WTC11 (cell line): ENCODE measurements at regions not wholly inside any gene's neighbourhood (a gene's known extent, or its start where the extent isn't known, plus 50 kb on each side); places are given as distances from the start of the nearest gene placed in this dataset.
A peak's percentile ranks its signal among the peaks of the same experiment; 100 is the strongest.

ENCODE experiments used
- ATAC-seq: fragments of 200-7000 bp; cut with Tn5 transposase; 2 replicates; pipeline ENCODE4 v1.10.0; 2021; ENCODE audit warnings: mild to moderate bottlenecking, moderate library complexity
- CTCF ChIA-PET: fragments of 300-600 bp; sonication (Branson Sonifier 250); formaldehyde crosslinking; loops from one replicate; lab custom pipeline; 2021; ENCODE audit warnings: antibody characterized with exemption; lab: Charles Lee
- POLR2A ChIA-PET: fragments of 350-600 bp; sonication (Branson Sonifier 250); formaldehyde crosslinking; loops from one replicate; lab custom pipeline; 2021; ENCODE audit warnings: antibody characterized with exemption; lab: Charles Lee
- DNase-seq: peaks from one replicate; pipeline ENCODE4 v3.0.0; 2021; ENCODE audit warnings: low spot score
- H3K27ac Mint-ChIP-seq: 2 replicates; pipeline ENCODE4 v1.8.0; 2021; ENCODE audit warnings: mixed read lengths
- H3K27me3 Mint-ChIP-seq: 2 replicates; pipeline ENCODE4 v1.8.0; 2021; ENCODE audit warnings: low read depth, mild to moderate bottlenecking, moderate library complexity, mixed read lengths
- H3K36me3 Mint-ChIP-seq: 2 replicates; pipeline ENCODE4 v1.8.0; 2021; ENCODE audit warnings: mixed read lengths
- H3K4me1 Mint-ChIP-seq: 2 replicates; pipeline ENCODE4 v1.8.0; 2022; ENCODE audit warnings: mixed read lengths
- H3K4me3 Mint-ChIP-seq: 2 replicates; pipeline ENCODE4 v1.8.0; 2021; ENCODE audit warnings: mild to moderate bottlenecking, moderate library complexity, mixed read lengths
- H3K9me3 Mint-ChIP-seq: 2 replicates; pipeline ENCODE4 v1.8.0; 2021; ENCODE audit warnings: mixed read lengths
- EMX1 ChIP-seq: fragments of 250-450 bp; sonication (Bioruptor Pico); IDR thresholded peaks from 2 replicates; pipeline ENCODE4 v1.8.0; 2021; ENCODE audit warnings: mild to moderate bottlenecking
- FOXK1 ChIP-seq: sonication (generic); formaldehyde crosslinking; IDR thresholded peaks from 2 replicates; pipeline ENCODE4 v1.8.0; 2022; ENCODE audit warnings: mild to moderate bottlenecking, moderate library complexity, missing genetic modification reagents
- MXD4 ChIP-seq: fragments of 250-450 bp; sonication (Bioruptor Pico); IDR thresholded peaks from 2 replicates; pipeline ENCODE4 v1.8.0; 2021; ENCODE audit warnings: mild to moderate bottlenecking, moderate library complexity, borderline replicate concordance
- OVOL2 ChIP-seq: fragments of 250-450 bp; sonication (Bioruptor Pico); IDR thresholded peaks from 2 replicates; pipeline ENCODE4 v1.9.0; 2021; ENCODE audit warnings: mild to moderate bottlenecking, borderline replicate concordance
- RELA ChIP-seq: sonication (generic); formaldehyde crosslinking; IDR thresholded peaks from 2 replicates; pipeline ENCODE4 v1.8.1; 2022; ENCODE audit warnings: missing genetic modification reagents, mild to moderate bottlenecking, borderline replicate concordance
- SMAD3 ChIP-seq: sonication (generic); formaldehyde crosslinking; IDR thresholded peaks from 2 replicates; pipeline ENCODE4 v1.8.0; 2022; ENCODE audit warnings: missing genetic modification reagents, mild to moderate bottlenecking, borderline replicate concordance
- ZNF317 ChIP-seq: sonication (generic); formaldehyde crosslinking; IDR thresholded peaks from 2 replicates; pipeline ENCODE4 v1.8.1; 2023; ENCODE audit warnings: low read depth, mild to moderate bottlenecking, moderate library complexity, missing genetic modification reagents, borderline replicate concordance
- TF ChIP-seq, protein P1 (sequence below): sonication (generic); formaldehyde crosslinking; IDR thresholded peaks from 2 replicates; pipeline ENCODE4 v1.8.0; 2023; ENCODE audit warnings: mild to moderate bottlenecking, missing genetic modification reagents
- TF ChIP-seq, protein P2 (sequence below): sonication (generic); formaldehyde crosslinking; IDR thresholded peaks from 2 replicates; pipeline ENCODE4 v1.8.1; 2023; ENCODE audit warnings: mild to moderate bottlenecking, missing genetic modification reagents, moderate library complexity
- TF ChIP-seq, protein P3 (sequence below): sonication (generic); formaldehyde crosslinking; IDR thresholded peaks from 2 replicates; pipeline ENCODE4 v1.8.1; 2022; ENCODE audit warnings: mild to moderate bottlenecking, moderate library complexity, missing genetic modification reagents
- TF ChIP-seq, protein P4 (sequence below): fragments of 200-600 bp; IDR thresholded peaks from 2 replicates; pipeline ENCODE4 v1.8.0; 2022; ENCODE audit warnings: antibody characterized with exemption
- TF ChIP-seq, protein P5 (sequence below): sonication (generic); formaldehyde crosslinking; IDR thresholded peaks from 2 replicates; pipeline ENCODE4 v1.8.1; 2023; ENCODE audit warnings: mild to moderate bottlenecking, missing genetic modification reagents, moderate library complexity

DNA sequence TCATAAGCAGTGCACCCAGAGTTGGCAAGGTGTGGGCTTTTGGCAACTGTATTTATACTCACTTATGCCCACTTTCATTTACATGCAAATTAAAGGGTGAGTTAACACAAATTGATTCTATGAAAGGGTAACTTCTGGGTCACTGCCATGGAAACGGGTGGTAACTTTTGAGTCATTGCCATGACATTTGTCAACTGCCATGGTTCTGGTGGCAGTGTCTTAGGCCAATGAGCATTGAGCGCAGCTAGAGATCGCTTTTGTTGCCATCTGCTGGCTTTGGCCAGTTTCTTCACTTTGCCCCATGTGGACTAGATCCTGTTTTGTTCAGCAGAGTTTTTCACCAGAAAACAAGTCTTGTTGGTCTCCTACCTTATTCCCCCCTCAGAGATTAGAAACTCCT, 170.8 kb upstream of the NUDT6 start:
- Mint-ChIP-seq H3K4me3 (no peak overlapping the region), H3K27ac (no peak overlapping the region), H3K4me1 (0 out of 2 replicates have a peak, but pooled peaks cover 3% of the 10 kb centered on the region), H3K36me3 (peaks cover 22% of the 10 kb centered on the region), H3K9me3 (peaks cover 23% of the 10 kb centered on the region), H3K27me3 (no peaks in the 10 kb centered on the region)
- DNase-seq (no peak), ATAC-seq (no peak)
- ChIA-PET CTCF (interaction anchor here (1.6 kb wide), 1 partner anchor 376 kb away, joined by 3 read pairs; no protein-coding TSS in a partner anchor), POLR2A (no interaction called here)
- TF ChIP-seq, protein P1, sequence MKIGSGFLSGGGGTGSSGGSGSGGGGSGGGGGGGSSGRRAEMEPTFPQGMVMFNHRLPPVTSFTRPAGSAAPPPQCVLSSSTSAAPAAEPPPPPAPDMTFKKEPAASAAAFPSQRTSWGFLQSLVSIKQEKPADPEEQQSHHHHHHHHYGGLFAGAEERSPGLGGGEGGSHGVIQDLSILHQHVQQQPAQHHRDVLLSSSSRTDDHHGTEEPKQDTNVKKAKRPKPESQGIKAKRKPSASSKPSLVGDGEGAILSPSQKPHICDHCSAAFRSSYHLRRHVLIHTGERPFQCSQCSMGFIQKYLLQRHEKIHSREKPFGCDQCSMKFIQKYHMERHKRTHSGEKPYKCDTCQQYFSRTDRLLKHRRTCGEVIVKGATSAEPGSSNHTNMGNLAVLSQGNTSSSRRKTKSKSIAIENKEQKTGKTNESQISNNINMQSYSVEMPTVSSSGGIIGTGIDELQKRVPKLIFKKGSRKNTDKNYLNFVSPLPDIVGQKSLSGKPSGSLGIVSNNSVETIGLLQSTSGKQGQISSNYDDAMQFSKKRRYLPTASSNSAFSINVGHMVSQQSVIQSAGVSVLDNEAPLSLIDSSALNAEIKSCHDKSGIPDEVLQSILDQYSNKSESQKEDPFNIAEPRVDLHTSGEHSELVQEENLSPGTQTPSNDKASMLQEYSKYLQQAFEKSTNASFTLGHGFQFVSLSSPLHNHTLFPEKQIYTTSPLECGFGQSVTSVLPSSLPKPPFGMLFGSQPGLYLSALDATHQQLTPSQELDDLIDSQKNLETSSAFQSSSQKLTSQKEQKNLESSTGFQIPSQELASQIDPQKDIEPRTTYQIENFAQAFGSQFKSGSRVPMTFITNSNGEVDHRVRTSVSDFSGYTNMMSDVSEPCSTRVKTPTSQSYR (CRISPR knock-in tag), result no peak
- TF ChIP-seq SMAD3 (CRISPR knock-in tag), result no peak
- no peak for TF ChIP-seq EMX1
- TF ChIP-seq FOXK1 (CRISPR knock-in tag), result no peak
- TF ChIP-seq, protein P2, sequence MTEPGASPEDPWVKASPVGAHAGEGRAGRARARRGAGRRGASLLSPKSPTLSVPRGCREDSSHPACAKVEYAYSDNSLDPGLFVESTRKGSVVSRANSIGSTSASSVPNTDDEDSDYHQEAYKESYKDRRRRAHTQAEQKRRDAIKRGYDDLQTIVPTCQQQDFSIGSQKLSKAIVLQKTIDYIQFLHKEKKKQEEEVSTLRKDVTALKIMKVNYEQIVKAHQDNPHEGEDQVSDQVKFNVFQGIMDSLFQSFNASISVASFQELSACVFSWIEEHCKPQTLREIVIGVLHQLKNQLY, result no peak
- TF ChIP-seq RELA (CRISPR knock-in tag), result no peak
- no peak for TF ChIP-seq MXD4 (CRISPR knock-in tag)
- TF ChIP-seq, protein P3, sequence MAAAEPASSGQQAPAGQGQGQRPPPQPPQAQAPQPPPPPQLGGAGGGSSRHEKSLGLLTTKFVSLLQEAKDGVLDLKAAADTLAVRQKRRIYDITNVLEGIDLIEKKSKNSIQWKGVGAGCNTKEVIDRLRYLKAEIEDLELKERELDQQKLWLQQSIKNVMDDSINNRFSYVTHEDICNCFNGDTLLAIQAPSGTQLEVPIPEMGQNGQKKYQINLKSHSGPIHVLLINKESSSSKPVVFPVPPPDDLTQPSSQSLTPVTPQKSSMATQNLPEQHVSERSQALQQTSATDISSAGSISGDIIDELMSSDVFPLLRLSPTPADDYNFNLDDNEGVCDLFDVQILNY (CRISPR knock-in tag), result no peak
- no peak for TF ChIP-seq OVOL2 (CRISPR knock-in tag)

DNA sequence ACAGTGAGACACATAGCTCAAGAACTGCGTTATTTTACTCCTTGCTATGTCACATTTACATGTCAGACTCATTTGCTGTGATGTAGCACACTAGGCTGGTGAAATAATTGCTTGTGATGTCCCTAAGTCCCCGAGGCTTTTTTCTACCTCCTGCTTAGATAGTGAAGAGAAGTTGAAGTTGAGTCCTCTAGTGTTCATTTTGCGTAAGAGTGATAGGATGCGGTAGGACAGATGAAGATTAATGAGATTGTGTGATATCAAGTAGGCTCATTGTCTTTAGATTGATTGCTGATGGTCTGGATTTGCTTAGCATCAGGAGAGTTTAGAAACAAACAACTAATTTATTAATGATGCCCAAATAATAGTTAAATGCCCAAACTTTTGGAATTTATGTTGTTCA, 173.6 kb upstream of the NUDT6 start:
- H3K27ac Mint-ChIP-seq, result no peak overlapping the region
- H3K36me3 Mint-ChIP-seq, result peaks cover 15% of the 10 kb centered on the region
- 0 out of 2 replicates have a peak, but pooled peaks cover 3% of the 10 kb centered on the region for H3K4me1 Mint-ChIP-seq
- ATAC-seq (peak; percentile 89), DNase-seq (no peak)
- CTCF ChIA-PET, result interaction anchor here (1.0 kb wide), 1 partner anchor 364 kb away, joined by 3 read pairs; the partner anchor contains the start of gene BBS12
- H3K4me3 Mint-ChIP-seq, result no peak overlapping the region
- POLR2A ChIA-PET, result no interaction called here
- TF ChIP-seq, protein P4, sequence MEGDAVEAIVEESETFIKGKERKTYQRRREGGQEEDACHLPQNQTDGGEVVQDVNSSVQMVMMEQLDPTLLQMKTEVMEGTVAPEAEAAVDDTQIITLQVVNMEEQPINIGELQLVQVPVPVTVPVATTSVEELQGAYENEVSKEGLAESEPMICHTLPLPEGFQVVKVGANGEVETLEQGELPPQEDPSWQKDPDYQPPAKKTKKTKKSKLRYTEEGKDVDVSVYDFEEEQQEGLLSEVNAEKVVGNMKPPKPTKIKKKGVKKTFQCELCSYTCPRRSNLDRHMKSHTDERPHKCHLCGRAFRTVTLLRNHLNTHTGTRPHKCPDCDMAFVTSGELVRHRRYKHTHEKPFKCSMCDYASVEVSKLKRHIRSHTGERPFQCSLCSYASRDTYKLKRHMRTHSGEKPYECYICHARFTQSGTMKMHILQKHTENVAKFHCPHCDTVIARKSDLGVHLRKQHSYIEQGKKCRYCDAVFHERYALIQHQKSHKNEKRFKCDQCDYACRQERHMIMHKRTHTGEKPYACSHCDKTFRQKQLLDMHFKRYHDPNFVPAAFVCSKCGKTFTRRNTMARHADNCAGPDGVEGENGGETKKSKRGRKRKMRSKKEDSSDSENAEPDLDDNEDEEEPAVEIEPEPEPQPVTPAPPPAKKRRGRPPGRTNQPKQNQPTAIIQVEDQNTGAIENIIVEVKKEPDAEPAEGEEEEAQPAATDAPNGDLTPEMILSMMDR, result peak; percentile 50
- no peak for TF ChIP-seq ZNF317 (CRISPR knock-in tag)
- H3K27me3 Mint-ChIP-seq, result no peaks in the 10 kb centered on the region
- H3K9me3 Mint-ChIP-seq, result peaks cover 17% of the 10 kb centered on the region

DNA sequence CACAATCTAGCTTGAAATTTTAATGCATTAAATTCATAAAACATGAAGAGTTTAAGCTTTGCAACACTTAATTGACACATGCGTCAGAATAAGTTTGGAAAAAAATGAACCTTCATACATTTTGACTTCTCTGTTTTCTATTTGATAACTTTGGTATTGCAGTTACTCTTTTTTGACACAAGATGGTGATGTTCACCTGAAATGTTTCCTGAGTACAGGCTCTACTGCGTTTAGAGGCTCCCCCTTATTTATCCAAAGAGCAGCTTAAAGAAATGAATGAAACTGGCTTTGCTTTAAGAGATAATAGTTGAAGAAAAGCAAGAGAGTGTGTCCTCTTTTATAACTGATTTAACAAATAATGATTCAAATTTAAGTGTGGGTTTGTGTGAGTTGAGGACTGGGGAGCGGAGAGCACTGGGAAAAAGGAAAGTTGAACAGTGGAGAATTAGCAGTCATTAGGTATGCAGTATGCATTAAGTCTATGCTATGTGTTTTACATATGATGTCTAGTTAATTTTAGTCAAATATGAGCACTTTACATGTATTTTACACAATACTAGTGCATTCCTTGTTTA, 180.6 kb upstream of the NUDT6 start:
- H3K36me3 Mint-ChIP-seq, result no peaks in the 10 kb centered on the region
- TF ChIP-seq, protein P5, sequence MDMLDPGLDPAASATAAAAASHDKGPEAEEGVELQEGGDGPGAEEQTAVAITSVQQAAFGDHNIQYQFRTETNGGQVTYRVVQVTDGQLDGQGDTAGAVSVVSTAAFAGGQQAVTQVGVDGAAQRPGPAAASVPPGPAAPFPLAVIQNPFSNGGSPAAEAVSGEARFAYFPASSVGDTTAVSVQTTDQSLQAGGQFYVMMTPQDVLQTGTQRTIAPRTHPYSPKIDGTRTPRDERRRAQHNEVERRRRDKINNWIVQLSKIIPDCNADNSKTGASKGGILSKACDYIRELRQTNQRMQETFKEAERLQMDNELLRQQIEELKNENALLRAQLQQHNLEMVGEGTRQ (CRISPR knock-in tag), result no peak
- TF ChIP-seq, protein P4, result peak; percentile 63
- TF ChIP-seq, all 79 proteins: peak for 1
- no peak overlapping the region for H3K4me3 Mint-ChIP-seq
- H3K9me3 Mint-ChIP-seq, result no peaks in the 10 kb centered on the region
- DNase-seq, result no peak
- peak; percentile 69 for ATAC-seq
- H3K4me1 Mint-ChIP-seq, result peaks cover 14% of the 10 kb centered on the region
- no peak overlapping the region for H3K27ac Mint-ChIP-seq
- POLR2A ChIA-PET, result no interaction called here
- CTCF ChIA-PET, result interaction anchor here (0.5 to 1.2 kb wide), 7 partner anchors 157 to 670 kb away, joined by 3 to 4 read pairs (median 3); no protein-coding TSS in a partner anchor
- H3K27me3 Mint-ChIP-seq, result no peaks in the 10 kb centered on the region
